ENCODE measurements at regions not wholly inside any gene's neighbourhood (a gene's known extent, or its start where the extent isn't known, plus 50 kb on each side); places are given as distances from the start of the nearest gene placed in this dataset.

DNA sequence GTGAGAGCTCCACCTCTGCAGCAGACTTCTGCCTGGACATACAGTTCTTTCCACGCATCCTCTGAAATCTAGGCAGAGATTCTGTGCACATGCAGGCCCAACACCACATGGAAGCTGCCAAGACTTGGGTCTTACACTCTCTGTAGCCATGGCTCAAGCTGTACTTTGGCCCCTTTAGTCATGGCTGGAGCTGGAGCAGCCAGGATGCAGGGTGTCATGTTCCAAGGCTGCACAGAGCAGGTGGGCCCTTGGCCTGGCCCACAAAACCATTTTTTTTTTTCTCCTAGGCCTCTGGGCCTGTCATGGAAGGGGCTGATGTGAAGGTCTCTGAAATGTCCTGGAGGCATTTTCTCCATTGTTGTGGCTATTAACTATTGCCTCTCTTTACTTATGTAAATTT is 990.5 kb upstream of the ADGRL3 start:
- no peak for DNase-seq
- intact Hi-C loops (cut with DNase I) = no loop called here

DNA sequence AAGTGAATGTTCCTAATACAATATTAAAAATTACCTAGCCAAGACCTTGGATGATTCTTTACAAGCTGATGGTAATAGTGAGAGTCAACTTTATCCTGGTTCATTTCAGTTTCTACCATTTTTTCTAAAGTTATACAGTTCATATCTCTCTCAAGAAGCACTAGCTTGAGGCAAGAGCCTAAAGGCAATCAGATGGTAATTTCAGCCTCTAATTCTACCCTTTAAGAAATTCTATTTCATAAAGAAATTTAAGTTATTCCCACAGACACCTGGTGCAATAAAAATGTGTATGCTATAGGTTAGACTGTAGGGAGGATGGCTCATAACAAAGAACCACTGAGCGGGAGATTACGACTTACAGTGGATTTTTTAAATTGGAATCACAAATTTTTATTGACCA is 984.2 kb upstream of the ADGRL3 start:
- no peak for DNase-seq
- intact Hi-C loops (cut with DNase I) = no loop called here

DNA sequence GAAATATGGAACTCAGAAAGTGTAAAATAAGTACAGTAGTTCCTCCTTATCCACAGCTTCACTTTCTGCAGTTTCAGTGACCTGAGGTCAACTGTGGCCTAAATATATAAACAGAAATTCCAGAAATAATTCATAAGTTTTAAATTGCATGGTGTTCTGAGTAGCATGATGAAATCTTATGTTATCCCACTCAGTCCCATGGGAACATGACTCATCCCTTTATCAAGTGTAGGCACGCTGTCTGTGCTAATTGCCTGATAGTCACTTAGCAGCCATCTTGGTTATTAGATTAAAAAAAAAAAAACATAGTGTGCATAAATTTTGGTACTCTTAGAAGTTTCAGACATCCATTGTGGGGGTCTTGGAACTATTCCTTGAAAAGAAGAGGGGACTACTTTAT is 983.4 kb upstream of the ADGRL3 start:
- intact Hi-C loops (cut with DNase I) = no loop called here
- DNase-seq = no peak

DNA sequence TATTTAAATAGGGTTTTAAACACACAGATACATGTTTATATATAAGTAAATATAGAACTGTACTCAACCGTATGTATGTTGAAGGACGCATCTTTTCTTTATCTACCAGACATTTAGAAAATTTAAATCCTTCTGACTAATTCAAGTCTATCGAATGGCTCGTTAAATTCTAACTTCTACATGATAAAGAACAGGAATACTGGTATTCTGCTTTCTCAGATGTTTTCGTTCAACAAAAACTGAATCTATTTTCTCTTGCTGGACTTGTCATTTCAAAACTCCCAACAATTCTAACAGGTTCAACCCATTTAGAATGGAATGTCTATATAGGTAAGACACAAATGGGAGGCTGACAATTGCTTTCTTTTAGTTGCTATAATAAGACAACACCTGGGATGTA is 978.3 kb upstream of the ADGRL3 start:
- intact Hi-C loops (cut with DNase I) = no loop called here
- no peak for DNase-seq

DNA sequence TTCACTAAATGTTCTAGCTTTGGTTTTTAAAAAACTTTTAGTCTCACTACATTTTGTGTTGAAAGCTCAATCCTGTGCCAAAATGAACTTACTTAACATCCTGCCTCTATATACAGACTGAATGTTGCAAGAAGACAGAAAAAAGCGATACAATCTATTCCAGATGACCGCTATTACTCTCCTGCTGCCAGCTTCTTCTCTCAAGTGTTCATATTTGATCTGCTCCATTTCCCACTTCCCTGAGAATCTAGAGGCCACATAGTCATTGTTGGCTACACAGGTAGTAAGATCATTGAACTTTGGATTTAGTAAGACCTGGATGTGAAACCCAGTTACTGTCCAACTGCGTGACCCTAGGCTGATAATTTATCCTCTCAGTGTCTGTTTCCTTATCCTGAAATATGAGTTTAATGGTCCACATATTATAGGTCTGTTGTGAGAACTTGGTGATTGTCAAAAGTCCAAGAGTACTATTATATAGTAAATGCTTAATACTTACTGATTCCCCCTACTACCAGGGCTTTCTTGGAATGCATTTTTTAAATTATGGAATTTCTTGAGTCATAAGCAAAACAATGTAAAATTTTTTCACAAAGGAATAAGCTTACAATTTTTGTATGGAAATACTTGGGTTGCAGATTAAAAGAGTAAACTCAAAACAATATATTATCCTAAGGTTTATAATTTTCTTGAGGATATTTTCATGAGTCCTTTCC is 976.8 kb upstream of the ADGRL3 start:
- intact Hi-C loops (cut with DNase I) = no loop called here
- no peak for DNase-seq

DNA sequence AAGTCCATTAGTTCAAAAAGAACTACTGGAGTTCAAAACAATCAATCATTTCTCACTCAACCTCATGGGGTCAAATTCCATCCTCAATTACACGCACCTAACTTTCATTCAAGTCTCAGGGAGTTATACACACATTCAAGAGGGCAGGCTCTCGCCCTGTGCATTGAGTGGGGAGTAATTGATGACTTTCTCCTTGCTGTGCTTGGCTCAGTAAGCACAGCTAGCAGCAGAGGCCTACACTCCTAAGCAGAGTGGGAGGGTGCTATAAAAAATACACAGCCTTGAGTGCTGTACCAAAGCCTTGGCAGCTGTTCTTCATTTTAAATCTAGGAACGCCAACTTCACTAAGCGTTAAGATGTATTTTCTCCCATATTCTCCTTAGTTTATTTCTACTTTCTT is 958.3 kb upstream of the ADGRL3 start:
- peak in 4 of 10 donors; percentile 4 to 76 (median 44) for DNase-seq

DNA sequence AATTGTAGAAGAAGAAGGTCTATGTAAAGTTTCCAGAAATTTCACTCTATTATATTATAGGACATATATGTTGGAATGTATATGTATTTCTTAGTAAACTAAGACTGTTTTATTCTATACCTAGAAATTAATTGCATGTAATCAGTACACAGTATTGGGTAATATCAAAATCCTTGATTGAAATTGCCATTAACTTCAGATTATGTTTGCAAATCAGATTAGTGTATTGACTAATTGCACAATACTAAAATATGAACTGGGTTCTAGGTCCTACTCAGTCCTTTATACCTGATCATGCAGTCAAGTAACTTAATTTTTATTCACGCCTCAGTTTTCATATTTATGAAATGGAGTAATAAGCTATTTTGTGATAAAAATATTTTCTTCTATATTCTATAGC is 950.3 kb upstream of the ADGRL3 start:
- no peak for DNase-seq
- intact Hi-C loops (cut with DNase I) = no loop called here

More for the DNA sequence above, 958.3 kb upstream of the ADGRL3 start:
- intact Hi-C loops (cut with DNase I) = no loop called here

DNA sequence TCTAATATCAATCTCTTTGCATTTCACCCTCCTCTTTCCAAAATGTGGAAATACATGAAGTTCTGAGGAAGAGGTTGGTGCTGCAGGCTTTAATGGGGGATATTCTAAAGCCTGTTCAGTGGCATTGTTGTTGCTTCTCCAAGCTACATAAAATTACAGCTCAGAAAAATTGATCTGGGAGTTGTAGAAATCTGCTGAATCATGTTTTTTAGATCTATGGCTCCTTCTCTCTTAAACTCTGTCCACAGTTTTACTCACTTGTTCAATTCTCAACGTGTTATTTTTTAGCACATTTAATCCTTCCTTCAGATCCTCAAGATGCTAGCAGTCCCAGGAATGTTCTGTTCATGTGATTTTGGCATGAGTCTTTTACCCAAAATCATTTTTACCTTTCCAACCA is 949.5 kb upstream of the ADGRL3 start:
- intact Hi-C loops (cut with DNase I) = no loop called here
- DNase-seq = no peak

DNA sequence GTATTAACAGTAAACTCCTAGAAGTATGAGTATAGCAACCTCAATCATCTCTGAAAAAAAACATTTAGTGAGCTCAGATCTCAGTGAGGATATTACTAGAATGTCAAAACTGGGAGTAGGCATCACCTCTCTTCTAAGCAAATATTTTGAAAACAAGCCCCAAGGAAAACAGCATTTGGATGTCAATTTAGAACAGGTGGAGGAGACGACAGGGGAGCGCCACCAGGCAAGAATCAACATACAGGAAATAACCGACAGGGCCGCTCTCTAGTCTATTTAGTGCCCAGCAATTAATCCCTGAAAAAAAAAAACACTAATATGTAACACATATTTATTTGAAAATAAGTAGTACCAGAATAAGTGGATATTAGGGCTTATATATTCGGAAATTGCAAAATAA is 940.3 kb upstream of the ADGRL3 start:
- DNase-seq = no peak
- intact Hi-C loops (cut with DNase I) = no loop called here

DNA sequence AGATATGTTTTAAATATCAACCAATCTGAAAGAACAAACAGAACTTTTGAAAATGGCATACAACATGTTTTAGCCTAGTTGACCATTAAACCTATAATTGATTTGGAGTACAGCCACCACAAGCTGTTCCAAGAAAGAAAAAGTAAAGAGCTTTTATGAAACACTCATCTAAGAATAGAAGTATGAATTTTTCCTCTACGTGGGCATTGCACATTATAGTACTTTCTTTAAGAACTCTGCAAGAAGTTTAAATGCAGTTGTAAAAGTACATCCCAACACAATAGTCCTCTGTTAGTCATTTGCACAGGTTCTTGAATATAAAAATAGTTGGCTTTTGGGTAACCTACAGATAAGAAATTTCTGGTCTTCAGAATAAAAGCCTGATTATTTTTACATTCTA is 933.6 kb upstream of the ADGRL3 start:
- DNase-seq = no peak
- intact Hi-C loops (cut with DNase I) = no loop called here

DNA sequence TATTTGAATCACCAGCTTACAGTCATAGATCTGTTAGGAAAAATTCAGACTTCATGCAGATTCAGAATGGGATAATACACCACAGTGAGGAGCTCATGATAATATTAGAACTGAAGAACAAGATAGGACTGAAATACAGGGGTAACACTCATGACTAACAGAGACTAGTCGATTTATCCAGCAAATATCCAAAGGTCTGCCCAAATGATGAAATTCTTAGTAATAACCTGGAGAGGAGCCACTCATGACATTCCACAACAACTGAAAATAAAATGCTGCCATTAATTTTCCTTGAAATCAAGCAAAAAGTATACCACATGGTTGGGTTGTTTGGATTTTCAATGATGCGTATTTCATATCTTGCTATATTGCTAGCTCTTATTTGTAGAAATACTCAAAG is 903.7 kb upstream of the ADGRL3 start:
- no peak for DNase-seq
- intact Hi-C loops (cut with DNase I) = no loop called here

DNA sequence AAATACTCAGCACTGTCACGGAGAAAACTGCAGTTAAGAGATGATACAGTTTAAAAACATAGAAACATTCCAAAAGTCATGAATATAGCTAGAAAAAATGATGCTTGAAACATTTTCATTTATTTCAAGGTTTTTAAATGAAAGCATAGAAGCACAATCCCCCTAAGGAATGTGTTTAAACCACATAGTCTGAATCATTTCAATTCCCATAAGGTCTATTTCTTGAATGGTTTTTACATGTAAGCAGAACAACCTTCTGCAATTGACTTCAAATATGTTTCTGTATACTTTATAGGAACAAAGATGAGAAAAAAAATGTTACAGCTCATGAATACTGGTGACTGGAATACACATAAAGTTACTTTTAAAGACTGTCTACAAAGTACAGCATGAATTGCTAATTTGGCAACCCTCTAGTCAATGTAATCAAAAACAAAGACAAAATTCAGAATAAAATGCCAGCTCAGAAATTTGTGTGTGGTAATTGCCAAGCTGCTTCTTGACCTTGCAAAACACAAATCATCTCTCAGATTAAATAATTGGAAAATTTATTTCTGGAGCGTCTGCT is 886.4 kb upstream of the ADGRL3 start:
- intact Hi-C loops (cut with DNase I) = no loop called here
- DNase-seq = no peak

DNA sequence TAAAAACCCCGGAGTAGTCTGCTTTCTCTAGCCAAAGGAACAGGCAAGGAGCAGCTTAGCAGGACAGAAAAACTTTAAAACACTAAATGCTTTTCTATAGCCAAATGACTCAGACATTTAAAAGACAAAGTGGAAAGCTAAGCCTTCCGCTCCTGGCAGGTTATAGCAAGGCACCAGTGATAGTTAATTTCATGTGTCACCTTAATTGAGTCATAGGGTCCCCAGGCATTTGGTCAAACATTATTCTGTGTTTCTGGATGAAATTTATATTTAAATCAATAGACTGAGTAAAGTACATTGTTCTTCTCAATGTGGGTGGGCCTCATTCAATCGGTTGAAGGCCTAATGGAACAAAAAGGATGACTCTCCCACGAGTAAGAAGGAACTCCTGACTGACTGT is 885.7 kb upstream of the ADGRL3 start:
- no peak for DNase-seq
- intact Hi-C loops (cut with DNase I) = no loop called here

DNA sequence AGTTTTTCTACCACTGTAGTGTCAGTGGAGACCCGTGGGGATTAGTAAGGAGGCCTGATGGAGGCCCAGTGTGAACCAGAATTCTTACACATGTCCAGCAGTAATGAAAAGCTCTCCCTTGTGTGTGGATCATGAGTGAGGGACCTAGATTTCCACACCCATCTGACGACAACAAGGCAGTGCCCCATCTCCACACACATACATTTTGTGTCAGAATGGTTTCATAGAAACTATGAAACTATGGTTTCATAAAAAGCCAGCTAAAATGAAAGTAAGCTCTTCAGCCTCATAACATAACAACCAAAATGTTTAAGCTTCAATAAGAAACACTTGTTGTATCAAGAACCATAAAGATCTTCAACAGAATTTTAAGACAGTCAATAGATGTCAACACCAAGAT is 884.5 kb upstream of the ADGRL3 start:
- intact Hi-C loops (cut with DNase I) = no loop called here
- DNase-seq = no peak

DNA sequence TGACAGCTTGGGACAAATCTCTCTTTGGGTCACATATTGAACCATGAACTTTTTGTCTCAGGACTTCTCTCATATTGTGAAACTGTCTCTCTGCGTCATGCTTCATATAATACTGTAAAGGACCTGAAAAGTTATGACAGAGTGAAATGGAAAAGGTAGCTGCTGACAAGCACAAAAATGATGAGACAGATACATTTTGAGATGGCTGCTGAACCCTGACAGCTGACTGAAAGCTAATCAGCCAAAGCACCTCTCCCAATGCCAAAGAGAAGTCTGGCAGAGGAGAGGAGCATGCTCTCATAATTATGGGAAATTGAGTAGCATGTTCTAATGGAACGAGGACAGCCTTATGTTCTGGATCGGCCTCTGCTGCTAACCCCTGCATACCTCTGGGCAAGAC is 873.4 kb upstream of the ADGRL3 start:
- no peak for DNase-seq
- intact Hi-C loops (cut with DNase I) = no loop called here

DNA sequence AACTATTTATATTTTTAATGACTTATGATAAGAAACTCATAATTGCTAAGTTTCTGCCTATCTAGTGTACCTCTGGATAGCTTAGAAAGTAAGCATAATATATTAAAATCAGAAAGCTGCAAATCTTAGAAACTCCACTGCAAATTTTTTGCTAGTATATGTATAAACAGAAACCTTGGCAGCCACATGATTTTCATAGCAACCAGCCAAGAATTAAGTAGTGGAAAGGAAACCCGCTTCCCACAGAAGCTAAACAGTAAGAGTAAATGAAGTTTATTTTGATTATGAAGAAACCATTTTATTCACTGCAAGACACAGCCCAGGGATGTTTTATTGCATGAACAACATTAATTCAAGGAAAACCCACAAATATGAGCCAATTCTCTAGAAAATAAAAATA is 872.5 kb upstream of the ADGRL3 start:
- DNase-seq = no peak
- intact Hi-C loops (cut with DNase I) = no loop called here

DNA sequence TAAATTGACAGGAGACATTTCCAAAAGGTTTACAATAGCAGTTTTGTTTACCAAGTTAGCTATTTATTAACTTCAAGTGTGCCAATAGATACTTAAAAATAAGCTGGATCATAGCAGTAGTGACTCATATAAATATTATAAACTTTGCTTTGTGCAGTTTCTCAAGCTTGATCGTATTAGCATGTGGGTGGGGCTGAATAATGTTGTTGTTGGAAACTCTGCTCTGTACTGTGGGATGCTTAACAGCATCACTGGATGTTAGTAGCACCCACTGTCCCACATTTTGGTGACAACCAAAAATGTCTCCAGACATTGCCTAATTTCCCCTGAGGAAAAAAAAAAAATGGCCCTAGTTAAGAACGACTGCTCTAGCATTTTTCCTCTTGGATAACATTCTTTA is 855.2 kb upstream of the ADGRL3 start:
- intact Hi-C loops (cut with DNase I) = no loop called here
- no peak for DNase-seq

DNA sequence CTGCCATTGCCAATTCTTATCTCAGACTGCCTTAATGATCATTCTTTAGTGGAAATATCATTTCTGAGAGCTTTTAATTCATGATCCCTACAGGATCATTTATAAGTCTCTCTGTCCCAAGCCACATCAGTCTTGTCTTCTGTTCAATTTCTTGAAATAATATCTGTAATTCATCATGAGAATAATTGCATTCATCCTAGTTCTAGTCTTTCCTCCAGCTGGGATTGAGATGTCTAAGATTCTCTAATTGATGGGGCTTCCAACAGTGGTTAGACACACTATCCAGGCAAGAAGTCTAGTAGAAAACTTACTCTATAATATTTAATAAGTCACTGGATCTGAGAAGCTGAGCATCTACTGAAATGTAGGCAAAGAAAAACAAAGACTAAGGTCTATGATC is 854.7 kb upstream of the ADGRL3 start:
- intact Hi-C loops (cut with DNase I) = no loop called here
- no peak for DNase-seq

DNA sequence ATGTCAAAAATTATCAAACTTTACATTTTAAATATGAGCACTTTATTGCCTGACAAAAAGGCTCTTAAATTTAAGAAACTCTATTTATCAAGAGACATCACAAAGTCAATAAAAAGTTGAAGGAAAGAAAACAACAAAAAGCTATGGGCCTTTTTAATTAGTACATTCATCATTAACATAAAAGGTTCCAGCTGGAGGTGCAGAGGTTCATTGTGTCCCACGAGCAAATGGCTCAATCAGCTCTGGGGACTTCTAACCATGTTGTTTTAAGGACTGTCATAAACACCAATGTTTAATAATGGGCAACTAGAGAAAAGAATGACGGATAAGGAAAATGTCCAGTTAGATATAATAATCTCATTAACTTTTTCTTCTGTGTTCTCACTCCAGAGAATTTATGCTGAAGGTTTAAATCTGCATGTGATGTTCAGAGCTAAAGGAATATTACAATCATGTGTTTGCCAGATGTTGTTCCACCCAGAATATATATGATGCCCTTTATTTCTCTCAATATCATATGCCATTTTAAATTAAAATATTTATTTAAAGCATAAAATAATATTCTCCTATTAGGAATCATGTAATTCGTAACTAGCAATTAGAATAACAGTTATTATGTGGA is 840.3 kb upstream of the ADGRL3 start:
- no peak for DNase-seq
- intact Hi-C loops (cut with DNase I) = no loop called here

DNA sequence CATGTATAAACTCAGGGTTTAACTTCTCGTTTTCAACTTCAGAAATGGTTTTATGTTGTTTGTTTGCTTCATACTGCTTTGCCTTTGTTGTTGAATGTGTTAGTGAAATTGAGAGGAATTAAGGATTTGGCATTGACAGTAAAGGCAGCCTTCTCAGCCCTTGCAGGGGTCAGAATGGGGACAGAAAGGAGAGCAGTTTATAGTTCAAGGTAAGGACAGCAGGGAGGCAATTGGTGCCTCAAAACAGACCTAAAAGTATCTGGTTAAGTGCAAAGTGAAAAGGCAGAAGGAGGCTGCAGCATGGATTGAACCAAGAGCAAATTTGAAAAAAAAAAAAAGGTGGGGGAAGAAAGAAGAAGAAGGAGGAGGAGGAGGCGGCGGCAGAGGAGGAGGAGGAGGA is 835.0 kb upstream of the ADGRL3 start:
- intact Hi-C loops (cut with DNase I) = no loop called here
- no peak for DNase-seq

DNA sequence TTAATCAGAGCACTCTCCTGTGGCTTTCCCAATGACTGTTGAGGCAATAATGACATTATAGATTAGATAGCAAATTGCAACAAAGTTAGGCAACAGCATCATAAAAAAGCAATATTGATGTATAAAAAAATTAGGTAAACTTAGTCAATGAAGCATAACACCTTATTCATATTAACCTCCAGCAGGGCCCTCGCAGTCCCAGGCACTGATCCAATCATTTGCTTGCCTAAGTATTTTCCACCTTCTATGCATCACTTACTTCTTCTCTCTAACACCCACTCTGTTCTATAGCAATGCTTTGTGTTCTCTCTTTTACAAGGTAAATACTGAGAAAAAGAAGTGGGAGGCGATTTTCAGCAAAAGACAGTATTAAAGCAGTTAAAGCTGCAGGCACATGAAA is 833.5 kb upstream of the ADGRL3 start:
- peak in 2 of 10 donors; percentile 7 to 70 for DNase-seq
- intact Hi-C loops (cut with DNase I) = no loop called here

DNA sequence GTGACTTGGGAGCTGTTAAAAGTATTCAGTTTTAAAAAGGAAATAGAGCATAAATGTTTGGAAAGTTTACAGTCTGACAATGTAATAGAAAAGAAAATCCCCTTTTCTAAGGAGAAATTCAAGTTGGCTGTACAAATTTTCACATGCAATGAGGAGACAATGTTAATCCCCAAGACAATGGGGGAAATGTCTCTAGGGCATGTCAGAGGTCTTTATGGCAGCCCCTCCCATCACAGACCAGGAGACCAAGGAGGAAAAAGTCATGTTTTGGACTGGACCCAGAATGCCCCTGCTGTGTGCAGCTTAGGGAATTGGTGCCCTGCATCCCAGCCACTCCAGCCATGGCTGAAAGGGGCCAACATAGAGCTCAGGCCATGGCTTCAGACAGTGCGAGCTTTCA is 831.1 kb upstream of the ADGRL3 start:
- intact Hi-C loops (cut with DNase I) = no loop called here
- DNase-seq = no peak
